ENCODE measurements at regions not wholly inside any gene's neighbourhood (a gene's known extent, or its start where the extent isn't known, plus 50 kb on each side); places are given as distances from the start of the nearest gene placed in this dataset.

DNA sequence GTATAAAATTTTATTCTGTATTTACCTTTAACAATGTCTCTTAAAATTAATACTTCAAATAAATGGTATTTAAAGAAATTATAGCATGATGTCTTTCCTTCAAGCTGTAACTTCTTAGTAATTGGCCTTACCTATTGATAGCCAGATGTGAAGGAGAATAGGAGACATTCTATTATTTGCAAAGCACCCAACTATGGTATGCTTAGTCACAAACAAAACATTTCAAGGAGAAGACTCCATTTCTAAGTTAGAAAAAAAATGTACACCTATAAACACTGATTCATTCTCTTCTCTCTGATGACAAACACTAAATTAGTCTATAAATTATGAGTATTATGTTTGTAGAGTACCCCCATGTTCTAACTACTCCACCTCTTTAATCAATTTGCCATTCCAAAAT, 66.4 kb downstream of the NKX6-1 start:
- no peak overlapping the region for H3K27ac ChIP-seq
- no peaks in the 10 kb centered on the region for H3K9me3 ChIP-seq (ENCODE audit: low read depth)
- no peak for DNase-seq (ENCODE audit: low read depth in 1 of 2, low spot score in 1 of 2)
- H3K36me3 ChIP-seq, result no peaks in the 10 kb centered on the region
- no peak overlapping the region for H3K4me3 ChIP-seq
- TF ChIP-seq, protein P1, sequence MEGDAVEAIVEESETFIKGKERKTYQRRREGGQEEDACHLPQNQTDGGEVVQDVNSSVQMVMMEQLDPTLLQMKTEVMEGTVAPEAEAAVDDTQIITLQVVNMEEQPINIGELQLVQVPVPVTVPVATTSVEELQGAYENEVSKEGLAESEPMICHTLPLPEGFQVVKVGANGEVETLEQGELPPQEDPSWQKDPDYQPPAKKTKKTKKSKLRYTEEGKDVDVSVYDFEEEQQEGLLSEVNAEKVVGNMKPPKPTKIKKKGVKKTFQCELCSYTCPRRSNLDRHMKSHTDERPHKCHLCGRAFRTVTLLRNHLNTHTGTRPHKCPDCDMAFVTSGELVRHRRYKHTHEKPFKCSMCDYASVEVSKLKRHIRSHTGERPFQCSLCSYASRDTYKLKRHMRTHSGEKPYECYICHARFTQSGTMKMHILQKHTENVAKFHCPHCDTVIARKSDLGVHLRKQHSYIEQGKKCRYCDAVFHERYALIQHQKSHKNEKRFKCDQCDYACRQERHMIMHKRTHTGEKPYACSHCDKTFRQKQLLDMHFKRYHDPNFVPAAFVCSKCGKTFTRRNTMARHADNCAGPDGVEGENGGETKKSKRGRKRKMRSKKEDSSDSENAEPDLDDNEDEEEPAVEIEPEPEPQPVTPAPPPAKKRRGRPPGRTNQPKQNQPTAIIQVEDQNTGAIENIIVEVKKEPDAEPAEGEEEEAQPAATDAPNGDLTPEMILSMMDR (IDR thresholded peaks at IDR 0.05; ENCODE audit: low read depth, low read length), result no peak
- H3K27me3 ChIP-seq, result no peaks in the 10 kb centered on the region
- H3K4me1 ChIP-seq (ENCODE audit: low read depth), result no peaks in the 10 kb centered on the region

DNA sequence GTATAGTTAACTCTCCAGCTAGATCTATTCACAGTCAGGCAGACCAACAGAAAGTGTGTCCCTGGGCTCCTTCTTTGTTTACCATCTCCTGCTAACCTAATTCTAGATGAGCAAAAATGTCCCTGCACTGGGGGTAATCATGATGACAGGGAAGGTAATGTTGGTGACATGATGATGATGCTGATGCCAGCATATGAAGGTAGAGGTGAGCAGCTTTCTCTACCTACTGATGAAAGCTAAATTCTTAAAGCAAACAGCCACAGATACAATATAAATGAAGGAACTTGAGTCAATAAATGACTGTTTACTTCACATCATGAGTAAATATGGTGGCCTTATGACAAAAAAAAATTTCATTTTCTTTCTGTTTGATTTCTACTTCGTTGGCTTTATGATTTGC, 78.5 kb downstream of the NKX6-1 start:
- Histone ChIP-seq H3K27me3 (no peaks in the 10 kb centered on the region), H3K4me3 (no peak overlapping the region), H3K36me3 (no peaks in the 10 kb centered on the region), H3K4me1 (ENCODE audit: low read depth) (peaks cover 10% of the 10 kb centered on the region), H3K27ac (peak overlapping the region; percentile 25), H3K9me3 (ENCODE audit: low read depth) (no peaks in the 10 kb centered on the region)
- DNase-seq (ENCODE audit: low read depth in 1 of 2, low spot score in 1 of 2), result no peak
- TF ChIP-seq, protein P1 (IDR thresholded peaks at IDR 0.05; ENCODE audit: low read depth, low read length), result no peak

DNA sequence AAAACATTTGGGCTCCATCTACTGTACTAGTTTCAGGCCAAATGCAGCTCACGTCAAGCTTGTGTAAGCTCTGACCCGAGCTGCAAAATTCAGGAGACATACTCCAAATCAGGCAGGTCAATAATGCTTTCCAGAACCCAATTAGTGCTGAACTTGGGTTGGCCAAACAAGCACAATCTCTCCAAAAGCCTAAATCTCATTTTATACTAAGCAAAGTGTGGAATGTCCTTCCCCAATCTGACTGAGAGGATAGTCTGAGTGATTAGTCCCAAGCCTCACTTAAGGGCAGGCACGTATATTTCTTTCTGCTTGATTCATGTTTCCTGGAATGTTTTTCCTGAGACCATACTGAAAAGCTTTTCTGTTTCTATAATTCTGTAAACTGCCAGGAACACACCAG, 79.9 kb downstream of the NKX6-1 start:
- H3K9me3 ChIP-seq (ENCODE audit: low read depth), result no peaks in the 10 kb centered on the region
- H3K27ac ChIP-seq, result no peak overlapping the region
- DNase-seq (ENCODE audit: low read depth in 1 of 2, low spot score in 1 of 2), result no peak
- TF ChIP-seq, protein P1 (IDR thresholded peaks at IDR 0.05; ENCODE audit: low read depth, low read length), result no peak
- peaks cover 10% of the 10 kb centered on the region for H3K4me1 ChIP-seq (ENCODE audit: low read depth)
- no peaks in the 10 kb centered on the region for H3K27me3 ChIP-seq
- H3K4me3 ChIP-seq, result no peak overlapping the region
- H3K36me3 ChIP-seq, result no peaks in the 10 kb centered on the region

DNA sequence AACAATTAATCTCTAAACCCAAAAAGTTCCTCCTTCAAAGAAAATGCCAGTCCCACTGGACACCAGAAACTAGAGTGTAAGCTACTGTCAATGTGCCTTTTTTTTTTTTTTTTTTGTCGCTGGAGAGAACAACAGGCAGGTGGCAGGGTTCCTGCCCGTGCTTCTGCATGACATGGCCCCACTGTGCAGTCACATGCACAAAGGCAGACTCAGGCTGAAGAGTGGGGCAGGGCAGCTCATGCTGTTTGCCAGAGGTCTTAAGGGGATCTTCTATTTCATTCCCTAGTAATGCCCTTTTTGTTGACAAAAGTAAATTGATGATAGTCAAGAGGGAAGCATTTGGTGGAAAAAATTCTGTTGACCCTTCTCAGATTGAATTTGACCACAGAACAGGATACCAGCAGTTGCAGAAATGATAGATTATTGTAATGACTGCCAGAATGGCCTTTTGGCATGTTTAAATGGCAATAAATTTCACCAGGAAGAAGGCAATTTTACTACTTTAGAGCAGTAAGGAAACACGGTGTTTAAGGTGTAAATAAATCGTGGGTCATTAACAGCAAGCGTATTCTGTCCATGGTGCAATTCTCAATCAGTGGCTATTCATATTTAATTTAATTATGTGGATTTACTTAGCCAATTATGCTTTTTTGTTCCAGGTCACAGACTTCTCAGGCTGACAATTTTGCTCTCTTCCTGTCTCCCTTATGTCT, 80.9 kb downstream of the NKX6-1 start:
- TF ChIP-seq, protein P1 (IDR thresholded peaks at IDR 0.05; ENCODE audit: low read depth, low read length), result no peak
- Histone ChIP-seq H3K9me3 (ENCODE audit: low read depth) (no peaks in the 10 kb centered on the region), H3K27ac (no peak overlapping the region), H3K36me3 (no peaks in the 10 kb centered on the region), H3K27me3 (no peaks in the 10 kb centered on the region), H3K4me1 (ENCODE audit: low read depth) (peaks cover 10% of the 10 kb centered on the region), H3K4me3 (no peak overlapping the region)
- DNase-seq (ENCODE audit: low read depth in 1 of 2, low spot score in 1 of 2), result no peak

DNA sequence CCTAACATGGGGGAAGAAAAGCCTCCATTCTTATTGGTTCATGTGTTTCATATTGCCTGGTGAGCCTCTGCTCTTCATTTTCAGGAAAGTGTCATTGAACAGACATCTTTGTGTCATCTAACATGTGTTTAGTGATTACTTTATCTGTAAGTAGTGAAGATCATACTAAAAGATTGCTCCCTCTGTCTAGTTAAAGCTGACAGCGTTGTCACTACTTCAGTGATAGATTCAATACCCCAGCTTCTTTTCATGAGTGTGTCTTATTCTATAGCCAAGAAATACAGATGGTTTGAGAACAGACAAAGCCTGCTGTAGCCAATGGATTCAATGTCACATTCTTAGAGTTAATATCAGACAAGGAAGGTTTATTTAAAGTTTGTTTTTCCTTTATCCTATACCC, 85.1 kb downstream of the NKX6-1 start:
- TF ChIP-seq, protein P1 (IDR thresholded peaks at IDR 0.05; ENCODE audit: low read depth, low read length), result no peak
- Histone ChIP-seq H3K9me3 (ENCODE audit: low read depth) (no peaks in the 10 kb centered on the region), H3K4me3 (no peak overlapping the region), H3K27ac (no peak overlapping the region), H3K4me1 (ENCODE audit: low read depth) (no peaks in the 10 kb centered on the region), H3K27me3 (no peaks in the 10 kb centered on the region), H3K36me3 (no peaks in the 10 kb centered on the region)
- DNase-seq (ENCODE audit: low read depth in 1 of 2, low spot score in 1 of 2), result no peak
